Common myeloid progenitor, CD34-positive (primary cell): ENCODE measurements at regions not wholly inside any gene's neighbourhood (a gene's known extent, or its start where the extent isn't known, plus 50 kb on each side); places are given as distances from the start of the nearest gene placed in this dataset.

Source experiments
- CTCF ChIA-PET: fragments of 350-600 bp; sonication (Branson Sonifier 250); formaldehyde crosslinking; loops from one replicate; lab custom pipeline; 2021; ENCODE audit warnings: antibody characterized with exemption; lab: Charles Lee
- POLR2A ChIA-PET: fragments of 350-600 bp; sonication (Branson Sonifier 250); formaldehyde crosslinking; loops from one replicate; lab custom pipeline; 2021; ENCODE audit warnings: antibody characterized with exemption; lab: Charles Lee
- DNase-seq, 3 donors: peaks; one replicate each; pipeline versions ENCODE4 v3.0.0 to v3.0.0-alpha.2; 2013
- H3K27ac ChIP-seq, 2 experiments: 1 replicate in 1 of 2; 2 replicates in 1 of 2; pipeline ENCODE4 v1.7.0; 2013; ENCODE audit warnings: inconsistent platforms in 2 of 2, low read length in 2 of 2, mild to moderate bottlenecking in 2 of 2, low read depth in 1 of 2, moderate library complexity in 1 of 2; ENCODE audit not compliant: severe bottlenecking in 2 of 2, insufficient read depth in 1 of 2, poor library complexity in 1 of 2
- H3K27me3 ChIP-seq, 5 experiments: replicated peaks in 2 of 5; 1 replicate in 3 of 5; 2 replicates in 2 of 5; pipeline versions ENCODE4 v1.6.1 to v1.7.0; 2013; ENCODE audit warnings: low read length in 4 of 5, mild to moderate bottlenecking in 2 of 5, moderate library complexity in 2 of 5, inconsistent platforms in 1 of 5; ENCODE audit not compliant: insufficient read depth in 5 of 5, control insufficient read depth in 4 of 5
- H3K36me3 ChIP-seq, 4 experiments: 1 replicate in 2 of 4; 2 replicates in 2 of 4; pipeline versions ENCODE4 v1.6.1 to v1.7.0; 2013; ENCODE audit warnings: low read length in 3 of 4, control low read depth in 1 of 4, mild to moderate bottlenecking in 1 of 4; ENCODE audit not compliant: control insufficient read depth in 4 of 4, insufficient read depth in 4 of 4
- H3K4me1 ChIP-seq, 4 experiments: 1 replicate in 3 of 4; 2 replicates in 1 of 4; pipeline versions ENCODE4 v1.6.1 to v1.7.1; 2013; ENCODE audit warnings: low read length in 3 of 4, mild to moderate bottlenecking in 3 of 4, control low read depth in 1 of 4, inconsistent platforms in 1 of 4, moderate library complexity in 1 of 4; ENCODE audit not compliant: control insufficient read depth in 4 of 4, insufficient read depth in 4 of 4; ENCODE audit errors: control extremely low read depth in 1 of 4
- H3K4me3 ChIP-seq, 7 experiments: 1 replicate in 4 of 7; 2 replicates in 3 of 7; pipeline versions ENCODE4 v1.5.1 to v1.7.0; 2013; ENCODE audit warnings: mild to moderate bottlenecking in 7 of 7, low read length in 6 of 7, moderate library complexity in 6 of 7, inconsistent platforms in 2 of 7, low read depth in 2 of 7, control low read depth in 1 of 7; ENCODE audit not compliant: insufficient read depth in 4 of 7, control insufficient read depth in 1 of 7; ENCODE audit errors: extremely low read depth in 1 of 7
- H3K9me3 ChIP-seq, 5 experiments: 1 replicate in 4 of 5; 2 replicates in 1 of 5; pipeline versions ENCODE4 v1.6.1 to v1.7.1; 2013; ENCODE audit warnings: low read length in 4 of 5, mild to moderate bottlenecking in 2 of 5, inconsistent platforms in 1 of 5, low read depth in 1 of 5, moderate library complexity in 1 of 5; ENCODE audit not compliant: control insufficient read depth in 4 of 5, insufficient read depth in 2 of 5; ENCODE audit errors: control extremely low read depth in 1 of 5
- WGBS: methylation state at CpG from one replicate; pipeline ENCODE4 v1.1.5; 2013; ENCODE audit not compliant: insufficient coverage; 5-methylcytosine and 5-hydroxymethylcytosine counted together

GRCh38 chr15:95620934-95621579 is 709.4 kb upstream of the NR2F2 start:
- Histone ChIP-seq H3K4me3 (no peak overlapping the region), H3K9me3 (peaks cover 0 to 18% (median 3%) of the 10 kb centered on the region in 5 experiments), H3K27ac (no peak overlapping the region), H3K36me3 (no peaks in the 10 kb centered on the region), H3K4me1 (no peaks in the 10 kb centered on the region), H3K27me3 (peaks cover 0 to 14% (median 0%) of the 10 kb centered on the region in 5 experiments)
- ChIA-PET CTCF (interaction anchor here (0.9 kb wide), 1 partner anchor 10 kb away, joined by 3 read pairs; no protein-coding TSS in a partner anchor), POLR2A (no interaction called here)
- no CpG with 5 or more reads among the region's 1 CpG for WGBS
- no peak for DNase-seq

GRCh38 chr15:95622843-95623242 is 707.7 kb upstream of the NR2F2 start:
- no peak for DNase-seq
- no peak overlapping the region for H3K4me3 ChIP-seq
- peaks cover 0 to 16% (median 3%) of the 10 kb centered on the region in 5 experiments for H3K9me3 ChIP-seq
- H3K4me1 ChIP-seq: no peaks in the 10 kb centered on the region
- no peaks in the 10 kb centered on the region for H3K36me3 ChIP-seq
- H3K27ac ChIP-seq: no peak overlapping the region
- ChIA-PET POLR2A (no interaction called here), CTCF (no interaction called here)
- H3K27me3 ChIP-seq: peaks cover 6 to 30% (median 13%) of the 10 kb centered on the region in 5 experiments

- Histone ChIP-seq H3K9me3 (peaks cover 0 to 14% (median 0%) of the 10 kb centered on the region in 5 experiments), H3K36me3 (no peaks in the 10 kb centered on the region), H3K27ac (no peak overlapping the region), H3K4me1 (no peaks in the 10 kb centered on the region), H3K4me3 (no peak overlapping the region), H3K27me3 (peaks cover 6 to 33% (median 13%) of the 10 kb centered on the region in 5 experiments)
- WGBS: no CpG with 5 or more reads among the region's 1 CpG
- ChIA-PET CTCF (no interaction called here), POLR2A (no interaction called here)
- no peak for DNase-seq
Observed at GRCh38 chr15:95624100-95624499, 706.4 kb upstream of the NR2F2 start.

GRCh38 chr15:95624616-95625361 is 705.7 kb upstream of the NR2F2 start:
- Histone ChIP-seq H3K9me3 (peaks cover 0 to 14% (median 0%) of the 10 kb centered on the region in 5 experiments), H3K4me1 (no peaks in the 10 kb centered on the region), H3K36me3 (no peaks in the 10 kb centered on the region), H3K27ac (no peak overlapping the region), H3K4me3 (no peak overlapping the region), H3K27me3 (peaks cover 6 to 33% (median 13%) of the 10 kb centered on the region in 5 experiments)
- ChIA-PET CTCF (interaction anchor here (1.8 kb wide), 1 partner anchor 28 kb away, joined by 4 read pairs; no protein-coding TSS in a partner anchor), POLR2A (no interaction called here)
- DNase-seq: no peak
- WGBS: no CpG with 5 or more reads among the region's 6 CpGs

GRCh38 chr15:95626501-95627361 is 703.8 kb upstream of the NR2F2 start:
- Histone ChIP-seq H3K27ac (no peak overlapping the region), H3K9me3 (peaks cover 0 to 14% (median 0%) of the 10 kb centered on the region in 5 experiments), H3K27me3 (peaks cover 6 to 33% (median 13%) of the 10 kb centered on the region in 5 experiments), H3K36me3 (no peaks in the 10 kb centered on the region), H3K4me3 (no peak overlapping the region), H3K4me1 (no peaks in the 10 kb centered on the region)
- 29% methylated on average over 9 of the region's 15 CpGs for WGBS
- CTCF ChIA-PET: interaction anchor here (1.8 kb wide), 1 partner anchor 26 kb away, joined by 4 read pairs; no protein-coding TSS in a partner anchor
- POLR2A ChIA-PET: no interaction called here
- DNase-seq: no peak

- H3K27ac ChIP-seq: no peak overlapping the region
- peaks cover 0 to 3% (median 0%) of the 10 kb centered on the region in 5 experiments for H3K9me3 ChIP-seq
- no peak overlapping the region for H3K4me3 ChIP-seq
- no peaks in the 10 kb centered on the region for H3K4me1 ChIP-seq
- ChIA-PET CTCF (no interaction called here), POLR2A (no interaction called here)
- no peaks in the 10 kb centered on the region for H3K36me3 ChIP-seq
- DNase-seq: no peak
- WGBS: 100% methylated on average over 1 of the region's 5 CpGs
- peaks cover 6 to 43% (median 13%) of the 10 kb centered on the region in 5 experiments for H3K27me3 ChIP-seq
Observed at GRCh38 chr15:95629503-95630168, 700.9 kb upstream of the NR2F2 start.
